CD4-positive, CD25-positive, alpha-beta regulatory T cell (primary cell): ENCODE measurements at regions not wholly inside any gene's neighbourhood (a gene's known extent, or its start where the extent isn't known, plus 50 kb on each side); places are given as distances from the start of the nearest gene placed in this dataset.
"Not testable (repeated sequence)": the region's sequence is repeated elsewhere in the genome, so short reads cannot be mapped to it uniquely, and the experiment has no call there.

ENCODE experiments used
- ATAC-seq, 2 donors: fragments of 150-1000 bp; cut with Tn5 transposase; one replicate each; pipeline ENCODE4 v1.10.0; 2021; ENCODE audit warnings: low read depth in 2 of 2, moderate number of reproducible peaks in 2 of 2, moderate library complexity in 1 of 2
- DNase-seq, 3 donors: peaks; one replicate each; pipeline versions ENCODE4 v3.0.0 to v3.0.0-alpha.2; 2012 to 2022; ENCODE audit warnings: mixed read lengths in 1 of 3
- H3K27ac ChIP-seq: one replicate; pipeline ENCODE4 v1.7.0; 2013; ENCODE audit warnings: mild to moderate bottlenecking, low read length; ENCODE audit not compliant: insufficient read depth, poor library complexity, severe bottlenecking
- H3K27me3 ChIP-seq: one replicate; pipeline ENCODE4 v1.7.0; 2013; ENCODE audit warnings: low read length; ENCODE audit not compliant: control insufficient read depth, insufficient read depth
- H3K36me3 ChIP-seq: one replicate; pipeline ENCODE4 v1.7.0; 2013; ENCODE audit warnings: mild to moderate bottlenecking, low read length, moderate library complexity; ENCODE audit not compliant: control insufficient read depth, insufficient read depth
- H3K4me1 ChIP-seq: 2 replicates; pipeline ENCODE4 v1.7.0; 2013; ENCODE audit warnings: mild to moderate bottlenecking, low read length; ENCODE audit not compliant: insufficient read depth, control insufficient read depth, poor library complexity, severe bottlenecking
- H3K4me3 ChIP-seq: one replicate; pipeline ENCODE4 v1.7.0; 2013; ENCODE audit warnings: low read depth, mild to moderate bottlenecking, low read length, moderate library complexity
- H3K9me3 ChIP-seq, 2 experiments: 1 replicate in 1 of 2; 2 replicates in 1 of 2; pipeline ENCODE4 v1.7.0; 2013; ENCODE audit warnings: low read length in 2 of 2, mild to moderate bottlenecking in 1 of 2, moderate library complexity in 1 of 2; ENCODE audit not compliant: control insufficient read depth in 2 of 2
- H3K27ac Mint-ChIP-seq, 3 donors: one replicate each; pipeline ENCODE4 v1.8.0; 2020 to 2022; ENCODE audit warnings: mild to moderate bottlenecking in 3 of 3, mixed read lengths in 3 of 3, moderate library complexity in 2 of 3
- H3K27me3 Mint-ChIP-seq: one replicate; pipeline ENCODE4 v1.8.0; 2022; ENCODE audit warnings: mild to moderate bottlenecking, mixed read lengths
- H3K36me3 Mint-ChIP-seq: one replicate; pipeline ENCODE4 v1.8.0; 2020; ENCODE audit warnings: mixed read lengths
- H3K4me1 Mint-ChIP-seq, 4 donors: one replicate each; pipeline ENCODE4 v1.8.0; 2020 to 2022; ENCODE audit warnings: mixed read lengths in 4 of 4, mild to moderate bottlenecking in 1 of 4
- H3K4me3 Mint-ChIP-seq, 4 donors: one replicate each; pipeline ENCODE4 v1.8.0; 2020 to 2022; ENCODE audit warnings: mild to moderate bottlenecking in 4 of 4, mixed read lengths in 4 of 4, moderate library complexity in 3 of 4
- H3K9me3 Mint-ChIP-seq, 7 donors: one replicate each; pipeline ENCODE4 v1.8.0; 2020 to 2022; ENCODE audit warnings: mixed read lengths in 7 of 7, mild to moderate bottlenecking in 3 of 7, moderate library complexity in 2 of 7

GRCh38 chr6:149242883-149243282, 74.6 kb upstream of the TAB2 start:
- Histone ChIP-seq H3K4me3 (no peak overlapping the region), H3K27me3 (no peaks in the 10 kb centered on the region), H3K4me1 (peaks cover 3% of the 10 kb centered on the region), H3K36me3 (no peaks in the 10 kb centered on the region), H3K9me3 (peaks cover 0 to 16% of the 10 kb centered on the region in 2 experiments), H3K27ac (no peak overlapping the region)
- no peak for DNase-seq
- Mint-ChIP-seq H3K27me3 (no peaks in the 10 kb centered on the region), H3K4me3 (no peak overlapping the region), H3K36me3 (peaks cover 8% of the 10 kb centered on the region), H3K9me3 (peaks cover 0 to 13% (median 4%) of the 10 kb centered on the region in 7 donors), H3K27ac (no peak overlapping the region), H3K4me1 (peaks cover 0 to 36% (median 15%) of the 10 kb centered on the region in 4 donors)
- no peak for ATAC-seq

- Mint-ChIP-seq H3K27ac (peak overlapping the region in 1 of 3 donors; percentile 48), H3K9me3 (peaks cover 0 to 13% (median 0%) of the 10 kb centered on the region in 7 donors), H3K4me1 (peaks cover 3 to 44% (median 23%) of the 10 kb centered on the region in 4 donors), H3K27me3 (peaks cover under 1% of the 10 kb centered on the region), H3K4me3 (no peak overlapping the region), H3K36me3 (peaks cover 3% of the 10 kb centered on the region)
- Histone ChIP-seq H3K36me3 (no peaks in the 10 kb centered on the region), H3K27ac (no peak overlapping the region), H3K9me3 (peaks cover 0 to 13% of the 10 kb centered on the region in 2 experiments), H3K27me3 (no peaks in the 10 kb centered on the region), H3K4me1 (peaks cover 11% of the 10 kb centered on the region), H3K4me3 (no peak overlapping the region)
- ATAC-seq (no peak), DNase-seq (no peak)
Measured at GRCh38 chr6:149244105-149244504, 73.4 kb upstream of the TAB2 start.

GRCh38 chr6:149246691-149247384, 70.7 kb upstream of the TAB2 start:
- Histone ChIP-seq H3K27ac (no peak overlapping the region), H3K4me1 (peaks cover 15% of the 10 kb centered on the region), H3K9me3 (no peaks in the 10 kb centered on the region), H3K36me3 (no peaks in the 10 kb centered on the region), H3K27me3 (no peaks in the 10 kb centered on the region), H3K4me3 (no peak overlapping the region)
- ATAC-seq (peak; percentile 41 to 42), DNase-seq (peak in 1 of 3 donors; percentile 30)
- Mint-ChIP-seq H3K4me1 (peaks cover 12 to 61% (median 31%) of the 10 kb centered on the region in 4 donors), H3K36me3 (peaks cover 2% of the 10 kb centered on the region), H3K27ac (peak overlapping the region in 2 of 3 donors; percentile 18 to 93), H3K27me3 (peaks cover 6% of the 10 kb centered on the region), H3K9me3 (peaks cover 0 to 3% (median 0%) of the 10 kb centered on the region in 7 donors), H3K4me3 (peak overlapping the region in 1 of 4 donors; percentile 41)

DNA sequence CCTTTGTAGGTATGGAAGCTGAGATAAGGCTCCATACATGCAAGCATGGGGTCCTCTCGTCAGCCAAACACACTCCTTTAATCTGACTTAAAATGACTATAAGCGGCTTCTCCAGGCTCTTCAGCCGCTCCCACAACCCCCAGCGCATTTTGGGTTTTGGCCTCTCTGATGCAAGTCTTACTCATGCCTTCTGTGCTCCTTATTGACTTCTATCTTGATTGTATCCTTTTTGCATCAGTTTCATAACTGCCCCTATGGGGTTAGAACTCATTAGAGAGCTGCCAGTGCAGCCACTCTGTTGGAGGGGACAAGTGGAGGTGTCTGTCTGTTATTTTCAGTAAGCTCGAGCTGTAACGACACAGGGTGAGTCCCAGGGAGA, 70.1 kb upstream of the TAB2 start:
- Mint-ChIP-seq H3K4me3 (no peak overlapping the region), H3K27me3 (peaks cover 6% of the 10 kb centered on the region), H3K9me3 (peaks cover 0 to 2% (median 0%) of the 10 kb centered on the region in 7 donors), H3K36me3 (no peaks in the 10 kb centered on the region), H3K4me1 (peaks cover 12 to 59% (median 30%) of the 10 kb centered on the region in 4 donors), H3K27ac (peak overlapping the region in 1 of 3 donors; percentile 93)
- Histone ChIP-seq H3K4me3 (no peak overlapping the region), H3K4me1 (peaks cover 15% of the 10 kb centered on the region), H3K27ac (no peak overlapping the region), H3K36me3 (no peaks in the 10 kb centered on the region), H3K9me3 (no peaks in the 10 kb centered on the region), H3K27me3 (no peaks in the 10 kb centered on the region)
- DNase-seq (no peak), ATAC-seq (no peak)

- not testable (repeated sequence) for H3K4me3 ChIP-seq, H3K27me3 Mint-ChIP-seq, ATAC-seq, H3K27ac ChIP-seq, H3K9me3 ChIP-seq, H3K36me3 ChIP-seq, H3K27me3 ChIP-seq, H3K9me3 Mint-ChIP-seq, DNase-seq, H3K36me3 Mint-ChIP-seq
- Mint-ChIP-seq H3K4me3 (peak overlapping the region in 2 of 4 donors; percentile 28 to 72), H3K4me1 (peaks cover 12 to 58% (median 32%) of the 10 kb centered on the region in 4 donors), H3K27ac (peak overlapping the region in 2 of 3 donors; percentile 63 to 92)
- peaks cover 15% of the 10 kb centered on the region for H3K4me1 ChIP-seq
Measured at GRCh38 chr6:149248263-149248662, 69.2 kb upstream of the TAB2 start.

DNA sequence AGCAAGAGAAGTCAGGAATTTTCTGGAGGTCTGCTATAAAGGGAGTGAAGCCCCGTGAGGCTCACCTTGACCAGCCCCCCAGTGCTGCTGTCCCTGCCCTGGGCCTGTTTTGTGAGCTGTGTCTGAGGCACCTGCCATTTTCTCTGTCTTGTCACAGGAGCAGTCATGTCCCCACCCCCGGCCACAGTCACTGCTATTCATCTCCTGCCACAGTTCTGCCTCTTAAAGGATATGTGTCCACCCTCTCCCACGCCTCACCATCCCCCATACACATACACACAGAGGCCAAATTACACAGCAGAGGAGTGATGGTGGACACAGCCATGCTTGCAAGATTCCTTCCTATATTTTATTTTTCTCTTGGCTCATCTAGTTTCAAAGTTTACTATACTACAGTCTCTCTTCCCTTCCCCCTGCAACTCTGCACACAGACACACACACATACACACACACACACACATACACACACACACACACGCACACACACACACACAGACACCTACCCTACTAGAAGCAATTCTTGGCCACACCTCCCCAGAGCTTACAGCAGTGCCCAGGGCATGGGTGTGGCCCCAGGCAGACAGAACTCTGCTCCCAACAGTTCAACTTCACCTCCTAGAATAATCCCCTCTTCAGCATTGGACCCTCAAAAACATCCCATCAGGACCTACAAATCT, 68.7 kb upstream of the TAB2 start:
- DNase-seq (peak in 2 of 3 donors; percentile 28 to 86), ATAC-seq (peak; percentile 76)
- Histone ChIP-seq H3K27me3 (no peaks in the 10 kb centered on the region), H3K27ac (no peak overlapping the region), H3K4me3 (peak overlapping the region; percentile 37), H3K4me1 (peaks cover 12% of the 10 kb centered on the region), H3K36me3 (no peaks in the 10 kb centered on the region), H3K9me3 (no peaks in the 10 kb centered on the region)
- Mint-ChIP-seq H3K9me3 (peaks cover 0 to 2% (median 0%) of the 10 kb centered on the region in 7 donors), H3K36me3 (no peaks in the 10 kb centered on the region), H3K27me3 (peaks cover 6% of the 10 kb centered on the region), H3K4me3 (peak overlapping the region in 3 of 4 donors; percentile 62 to 72 (median 70)), H3K4me1 (peaks cover 12 to 52% (median 28%) of the 10 kb centered on the region in 4 donors), H3K27ac (peak overlapping the region; percentile 63 to 92 (median 70))

DNA sequence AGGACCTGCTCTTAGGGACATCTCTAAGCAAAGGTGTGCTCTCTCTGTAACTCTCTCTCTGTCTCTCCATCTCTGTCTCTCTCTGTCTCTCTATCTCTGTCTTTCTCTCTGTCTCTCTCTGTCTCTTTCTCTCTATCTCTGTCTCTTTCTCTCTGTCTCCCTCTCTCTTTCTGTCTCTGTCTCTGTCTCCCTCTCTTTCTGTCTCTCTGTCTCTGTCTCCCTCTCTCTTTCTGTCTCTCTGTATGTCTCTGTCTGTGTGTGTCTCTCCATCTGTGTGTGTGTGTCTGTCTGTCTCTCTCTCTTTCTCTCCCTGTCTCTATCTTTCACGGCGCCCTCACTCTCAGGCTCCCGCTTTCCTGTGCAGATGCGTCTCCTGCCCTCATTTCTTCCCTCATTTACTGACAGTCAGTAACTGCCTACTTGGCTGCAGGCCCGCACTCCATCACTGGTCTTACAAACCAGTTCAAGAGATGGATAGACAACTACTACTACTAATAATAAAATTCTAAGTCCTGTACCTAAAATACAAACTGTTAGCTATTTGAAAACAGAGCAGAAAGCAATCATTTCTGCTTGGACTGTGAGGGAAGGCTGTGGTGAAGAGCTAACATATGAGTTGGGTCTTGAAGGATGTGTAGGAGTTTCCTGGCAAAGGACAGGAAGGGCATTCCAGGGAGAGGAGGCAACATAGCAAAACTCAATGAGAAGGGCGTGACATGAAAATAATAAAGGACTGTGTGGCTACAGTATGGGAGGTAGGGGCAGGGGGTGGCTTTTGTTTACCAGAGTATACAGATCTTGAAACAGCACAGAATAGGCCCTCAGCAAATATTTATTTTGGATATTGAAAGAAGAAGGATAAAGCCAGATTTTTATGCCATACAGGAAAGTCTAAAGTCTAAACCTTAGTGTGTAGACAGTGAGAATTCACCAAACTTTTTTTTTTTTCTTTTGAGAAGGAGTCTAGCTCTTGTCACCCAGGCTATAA, 67.8 kb upstream of the TAB2 start:
- Histone ChIP-seq H3K27ac (no peak overlapping the region), H3K27me3 (no peaks in the 10 kb centered on the region), H3K36me3 (no peaks in the 10 kb centered on the region), H3K9me3 (no peaks in the 10 kb centered on the region), H3K4me3 (peak overlapping the region; percentile 37), H3K4me1 (peaks cover 12% of the 10 kb centered on the region)
- peaks cover 6% of the 10 kb centered on the region for H3K27me3 Mint-ChIP-seq
- peaks cover 0 to 2% (median 0%) of the 10 kb centered on the region in 7 donors for H3K9me3 Mint-ChIP-seq
- H3K4me3 Mint-ChIP-seq, result peak overlapping the region; percentile 3 to 72 (median 66)
- ATAC-seq, result no peak
- H3K4me1 Mint-ChIP-seq, result peaks cover 12 to 53% (median 26%) of the 10 kb centered on the region in 4 donors
- H3K36me3 Mint-ChIP-seq, result no peaks in the 10 kb centered on the region
- DNase-seq, result no peak
- H3K27ac Mint-ChIP-seq, result peak overlapping the region; percentile 63 to 92 (median 70)
